ENCODE measurements at regions not wholly inside any gene's neighbourhood (a gene's known extent, or its start where the extent isn't known, plus 50 kb on each side); places are given as distances from the start of the nearest gene placed in this dataset.

DNA sequence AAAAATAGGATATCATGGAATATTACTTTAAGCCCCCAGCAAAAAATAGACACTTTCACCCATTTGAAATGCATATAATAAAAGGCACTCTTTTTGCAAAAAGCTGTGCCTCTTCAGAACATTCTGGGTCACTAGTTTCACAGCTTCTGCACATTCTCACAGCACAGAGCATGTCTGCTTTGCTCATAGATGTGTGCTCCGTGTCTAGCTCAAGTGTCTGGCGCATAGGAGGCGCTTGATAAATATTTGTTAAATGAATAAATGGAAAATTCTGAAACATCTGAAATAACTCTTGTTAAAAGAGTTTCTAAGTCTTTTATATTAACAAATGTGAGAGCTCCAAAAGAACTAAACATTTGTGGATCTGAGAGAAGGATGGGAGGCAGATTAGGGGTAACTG, 275.2 kb downstream of the PTTG2 start:
- TF ChIP-seq CTCF (IDR thresholded peaks at IDR 0.05; ENCODE audit: insufficient read depth, low read length, poor library complexity, severe bottlenecking), result no peak
- no peak for TF ChIP-seq EZH2phosphoT487 (conservative IDR thresholded peaks at IDR 0.05; ENCODE audit: low read length)

Measured in SU-DHL-6 (cell line).